GM12878 (cell line): ENCODE measurements at regions not wholly inside any gene's neighbourhood (a gene's known extent, or its start where the extent isn't known, plus 50 kb on each side); places are given as distances from the start of the nearest gene placed in this dataset.
A peak's percentile ranks its signal among the peaks of the same experiment; 100 is the strongest.

ENCODE experiments used
- ATAC-seq: fragments of 200-7000 bp; cut with Tn5 transposase; 3 replicates; pipeline ENCODE4 v1.9.1; 2020; ENCODE audit warnings: mild to moderate bottlenecking, moderate library complexity
- BruUV-seq: library from RNA; stranded (reverse); fragments of 400-500 nt; replicated peaks from 2 replicates; lab custom pipeline; 2021; lab: Mats Ljungman, UMichigan
- CTCF ChIA-PET: fragments of 300-600 bp; sonication (Branson Sonifier 250); formaldehyde crosslinking; extraction: SDS; loops from one replicate; lab custom pipeline; 2021; ENCODE audit warnings: inconsistent platforms; lab: Yijun Ruan, JAX
- POLR2A ChIA-PET: fragments of 350-600 bp; formaldehyde crosslinking; extraction: SDS; loops from one replicate; lab custom pipeline; 2021; ENCODE audit warnings: inconsistent platforms; lab: Charles Lee
- RAD21 ChIA-PET: fragments of 300-600 bp; sonication (Branson Sonifier 250); formaldehyde crosslinking; loops from one replicate; lab custom pipeline; 2023; ENCODE audit warnings: antibody characterized with exemption; ENCODE audit not compliant: unreplicated experiment; lab: Charles Lee
- SMC1A ChIA-PET: fragments of 300-600 bp; sonication (Branson Sonifier 250); formaldehyde crosslinking; loops from one replicate; lab custom pipeline; 2023; ENCODE audit not compliant: unreplicated experiment, uncharacterized antibody; lab: Charles Lee
- DNase-seq: peaks from one replicate; pipeline ENCODE4 v3.0.0-alpha.2; 2011; ENCODE audit warnings: low read depth, low spot score
- FAIRE-seq: peaks from 3 replicates; lab custom pipeline; 2011; peaks lifted over from hg19 to GRCh38; lab: Jason Lieb, UNC
- H2AFZ ChIP-seq: 2 replicates; pipeline ENCODE4 v1.6.0; 2011; ENCODE audit warnings: low read depth, low read length, control low read depth; ENCODE audit not compliant: control insufficient read depth
- H3K27ac ChIP-seq: 2 replicates; pipeline ENCODE4 v1.5.1; 2011; ENCODE audit warnings: control low read depth; ENCODE audit not compliant: control insufficient read depth, insufficient read depth
- H3K27me3 ChIP-seq, 2 experiments: replicated peaks in 1 of 2; 2 replicates each; pipeline versions ENCODE4 v1.6.0 to v1.6.1; 2011; ENCODE audit warnings: low read length in 1 of 2; ENCODE audit not compliant: control insufficient read depth in 2 of 2, insufficient read depth in 2 of 2
- H3K36me3 ChIP-seq, 2 experiments: 2 replicates each; pipeline ENCODE4 v1.5.1; 2011; ENCODE audit warnings: low read length in 1 of 2; ENCODE audit not compliant: control insufficient read depth in 2 of 2, insufficient read depth in 2 of 2
- H3K4me1 ChIP-seq: 2 replicates; pipeline ENCODE4 v1.6.1; 2011; ENCODE audit warnings: mild to moderate bottlenecking, low read length, moderate library complexity, mixed read lengths; ENCODE audit not compliant: control insufficient read depth, insufficient read depth
- H3K4me2 ChIP-seq: 2 replicates; pipeline ENCODE4 v1.6.0; 2011; ENCODE audit warnings: control low read depth; ENCODE audit not compliant: control insufficient read depth, insufficient read depth
- H3K4me3 ChIP-seq: fragments of 200-600 bp; sonication (generic); 2 replicates; pipeline ENCODE4 v1.5.1; 2016
- H3K79me2 ChIP-seq: 2 replicates; pipeline ENCODE4 v1.6.0; 2011; ENCODE audit warnings: low read length; ENCODE audit not compliant: control insufficient read depth, insufficient read depth
- H3K9ac ChIP-seq: 2 replicates; pipeline ENCODE4 v1.8.0; 2011; ENCODE audit warnings: low read length, control low read depth, mixed read lengths; ENCODE audit not compliant: control insufficient read depth, insufficient read depth
- H3K9me3 ChIP-seq: replicated peaks from 3 replicates; pipeline ENCODE4 v1.5.1; 2011; ENCODE audit warnings: mild to moderate bottlenecking, low read length; ENCODE audit not compliant: control insufficient read depth, insufficient read depth
- H4K20me1 ChIP-seq: 2 replicates; pipeline ENCODE4 v1.6.0; 2011; ENCODE audit not compliant: control insufficient read depth, insufficient read depth
- ATF7 ChIP-seq: fragments of 450-650 bp; IDR thresholded peaks from 2 replicates; pipeline ENCODE4 v1.6.1; 2016; ENCODE audit warnings: low read depth, mild to moderate bottlenecking
- CHD2 ChIP-seq: IDR thresholded peaks from 2 replicates; pipeline ENCODE4 v1.6.1; 2011; ENCODE audit warnings: low read depth, low read length, improper control_type of control experiment, borderline replicate concordance
- CREB1 ChIP-seq: IDR thresholded peaks from 2 replicates; pipeline ENCODE4 v1.6.1; 2012; ENCODE audit warnings: low read depth, mild to moderate bottlenecking, inconsistent platforms
- EGR1 ChIP-seq, 2 experiments: IDR thresholded peaks; 1 replicate in 1 of 2; 2 replicates in 1 of 2; pipeline ENCODE4 v1.6.1; 2011 to 2012; ENCODE audit warnings: low read depth in 2 of 2, low read length in 2 of 2, borderline replicate concordance in 1 of 2, mild to moderate bottlenecking in 1 of 2, moderate library complexity in 1 of 2
- MTA2 ChIP-seq: fragments of 450-650 bp; IDR thresholded peaks from 2 replicates; pipeline ENCODE4 v1.6.1; 2016; ENCODE audit warnings: low read depth, mild to moderate bottlenecking, moderate library complexity
- MYC ChIP-seq: IDR thresholded peaks from 2 replicates; pipeline ENCODE4 v1.6.1; 2011; ENCODE audit warnings: mild to moderate bottlenecking, low read length, moderate library complexity, inconsistent platforms; ENCODE audit not compliant: insufficient read depth, insufficient replicate concordance, insufficient read length, severe bottlenecking
- SIN3A ChIP-seq: IDR thresholded peaks from 2 replicates; pipeline ENCODE4 v1.6.1; 2012; ENCODE audit warnings: low read depth, low read length, improper control_type of control experiment
- SPI1 ChIP-seq: IDR thresholded peaks from 2 replicates; pipeline ENCODE4 v1.6.1; 2011; ENCODE audit warnings: low read depth, mild to moderate bottlenecking, low read length, moderate library complexity, borderline replicate concordance; ENCODE audit not compliant: insufficient read depth
- TCF7 ChIP-seq: IDR thresholded peaks from 2 replicates; pipeline ENCODE4 v1.6.1; 2014; ENCODE audit warnings: antibody characterized with exemption, borderline replicate concordance
- ZNF217 ChIP-seq: fragments of 450-650 bp; IDR thresholded peaks from 2 replicates; pipeline ENCODE4 v1.6.1; 2017; ENCODE audit warnings: antibody characterized with exemption, mild to moderate bottlenecking
- WGBS: methylation state at CpG from one replicate; pipeline ENCODE4 v1.1.6; 2016; ENCODE audit warnings: low lambda C conversion rate; ENCODE audit not compliant: insufficient replicate concordance, insufficient coverage; ENCODE audit errors: missing lambda C conversion rate; 5-methylcytosine and 5-hydroxymethylcytosine counted together
- in situ Hi-C: fragments of 300-500 bp; cut with MboI; formaldehyde crosslinking; loops from 9 replicates; pipeline ENCODE4 v1.14.3; 2018; ENCODE audit warnings: mixed read lengths
- intact Hi-C: fragments of 100-400 bp; cut with micrococcal nuclease; formaldehyde crosslinking; loops from one replicate; pipeline ENCODE4 v1.14.2; 2022; ENCODE audit not compliant: unreplicated experiment
- TF ChIP-seq, protein P1 (sequence below): fragments of 450-650 bp; IDR thresholded peaks from 2 replicates; pipeline ENCODE4 v1.6.1; 2016; ENCODE audit warnings: mild to moderate bottlenecking
- TF ChIP-seq, protein P2 (sequence below): fragments of 450-650 bp; IDR thresholded peaks from 2 replicates; pipeline ENCODE4 v1.6.1; 2014; ENCODE audit warnings: mild to moderate bottlenecking
- TF ChIP-seq, protein P3 (sequence below): fragments of 450-650 bp; formaldehyde crosslinking; IDR thresholded peaks from 2 replicates; pipeline ENCODE4 v1.4.0; 2022; ENCODE audit warnings: mild to moderate bottlenecking, moderate library complexity

DNA sequence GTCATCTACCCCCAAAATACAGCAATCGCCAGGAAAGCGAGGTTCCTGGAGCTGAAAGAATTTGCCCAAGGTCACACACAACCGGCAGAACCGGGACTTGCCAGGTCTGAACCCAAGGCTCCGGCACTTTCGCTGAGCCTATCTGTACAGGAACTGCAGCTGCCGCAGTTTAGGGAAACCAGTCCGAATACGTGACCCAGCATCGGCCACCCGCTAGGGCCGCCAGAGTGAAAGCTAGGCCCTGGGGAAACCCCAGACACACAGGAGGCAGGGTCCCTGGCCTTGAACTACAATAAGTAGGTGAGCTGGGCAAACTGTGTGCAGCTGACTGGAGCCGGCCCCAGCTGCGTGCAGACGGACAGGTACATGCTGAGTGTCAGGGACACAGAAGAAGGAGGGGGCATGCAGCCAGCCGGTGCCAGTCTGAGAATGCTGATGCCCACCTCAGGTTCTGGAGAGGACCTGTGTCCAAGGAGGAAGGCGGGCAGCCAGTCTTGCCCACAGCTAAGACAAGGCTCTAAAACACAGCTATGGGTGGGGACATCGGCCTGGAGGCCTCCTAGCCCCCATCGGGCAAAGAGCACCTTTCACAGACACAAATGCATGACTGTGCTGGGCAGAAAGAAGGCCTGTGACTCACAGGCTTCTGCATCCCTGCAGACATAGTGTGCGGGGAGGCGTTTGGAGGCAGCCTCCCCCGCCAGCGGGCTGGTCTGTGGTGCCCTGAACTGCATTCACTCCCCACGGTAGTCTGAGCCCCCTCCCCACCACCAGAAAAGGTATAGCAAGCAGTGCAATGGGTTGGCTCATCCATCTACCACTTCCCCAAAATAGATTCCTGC, 107.4 kb upstream of the ID2 start:
- Histone ChIP-seq H3K9me3 (no peaks in the 10 kb centered on the region), H2AFZ (peak overlapping the region; percentile 7; the same call in 1 of the 2 replicates), H3K4me3 (peak overlapping the region; percentile 52; the same call in 1 of the 2 replicates), H3K79me2 (no peaks in the 10 kb centered on the region), H3K36me3 (no peaks in the 10 kb centered on the region), H3K4me2 (peak overlapping the region; percentile 72), H3K27ac (peak overlapping the region; percentile 51), H4K20me1 (no peaks in the 10 kb centered on the region), H3K27me3 (no peaks in the 10 kb centered on the region), H3K9ac (peak overlapping the region; percentile 61), H3K4me1 (peaks cover 46% of the 10 kb centered on the region)
- 22% methylated on average over 24 of the region's 24 CpGs for WGBS
- in situ Hi-C loops (no loop called here), intact Hi-C loops (loop anchor here (1.0 to 5.0 kb wide), 3 partner anchors 31 to 107 kb away; no protein-coding TSS in a partner anchor)
- FAIRE-seq (peak; percentile 92), DNase-seq (no peak), ATAC-seq (peak; percentile 77)
- ChIA-PET SMC1A (interaction anchor here (0.7 to 6.3 kb wide), 31 partner anchors 9 to 260 kb away, joined by 3 to 67 read pairs (median 5); partner anchors contain the start of gene ID2), POLR2A (interaction anchor here (0.8 to 5.9 kb wide), 19 partner anchors 8 to 154 kb away, joined by 3 to 73 read pairs (median 6); partner anchors contain the start of gene ID2), CTCF (interaction anchor here (0.6 to 4.8 kb wide), 18 partner anchors 11 to 1441 kb away, joined by 3 to 24 read pairs (median 3); partner anchors contain the start of gene ID2), RAD21 (interaction anchor here (0.7 to 6.8 kb wide), 29 partner anchors 10 to 344 kb away, joined by 3 to 97 read pairs (median 6); partner anchors contain the start of gene ID2)
- BruUV-seq: TSS peak; percentile 53
- TF ChIP-seq ZNF217 (no peak), CREB1 (0 out of 2 replicates have a peak, but pooled peaks have one; percentile 9), SPI1 (peak; percentile 64; the same call in 1 of the 2 replicates), TCF7 (no peak), MTA2 (0 out of 2 replicates have a peak, but pooled peaks have one; percentile 26), MYC (no peak), ATF7 (no peak), SIN3A (no peak), EGR1 (IDR thresholded peaks at IDR 0.05; ENCODE audit: borderline replicate concordance in 1 of 2, low read depth in 2 of 2, low read length in 2 of 2) (no peak), CHD2 (no peak)
- TF ChIP-seq, protein P1, sequence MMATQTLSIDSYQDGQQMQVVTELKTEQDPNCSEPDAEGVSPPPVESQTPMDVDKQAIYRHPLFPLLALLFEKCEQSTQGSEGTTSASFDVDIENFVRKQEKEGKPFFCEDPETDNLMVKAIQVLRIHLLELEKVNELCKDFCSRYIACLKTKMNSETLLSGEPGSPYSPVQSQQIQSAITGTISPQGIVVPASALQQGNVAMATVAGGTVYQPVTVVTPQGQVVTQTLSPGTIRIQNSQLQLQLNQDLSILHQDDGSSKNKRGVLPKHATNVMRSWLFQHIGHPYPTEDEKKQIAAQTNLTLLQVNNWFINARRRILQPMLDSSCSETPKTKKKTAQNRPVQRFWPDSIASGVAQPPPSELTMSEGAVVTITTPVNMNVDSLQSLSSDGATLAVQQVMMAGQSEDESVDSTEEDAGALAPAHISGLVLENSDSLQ: no peak
- TF ChIP-seq, protein P2, sequence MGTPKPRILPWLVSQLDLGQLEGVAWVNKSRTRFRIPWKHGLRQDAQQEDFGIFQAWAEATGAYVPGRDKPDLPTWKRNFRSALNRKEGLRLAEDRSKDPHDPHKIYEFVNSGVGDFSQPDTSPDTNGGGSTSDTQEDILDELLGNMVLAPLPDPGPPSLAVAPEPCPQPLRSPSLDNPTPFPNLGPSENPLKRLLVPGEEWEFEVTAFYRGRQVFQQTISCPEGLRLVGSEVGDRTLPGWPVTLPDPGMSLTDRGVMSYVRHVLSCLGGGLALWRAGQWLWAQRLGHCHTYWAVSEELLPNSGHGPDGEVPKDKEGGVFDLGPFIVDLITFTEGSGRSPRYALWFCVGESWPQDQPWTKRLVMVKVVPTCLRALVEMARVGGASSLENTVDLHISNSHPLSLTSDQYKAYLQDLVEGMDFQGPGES: no peak
- TF ChIP-seq, protein P3, sequence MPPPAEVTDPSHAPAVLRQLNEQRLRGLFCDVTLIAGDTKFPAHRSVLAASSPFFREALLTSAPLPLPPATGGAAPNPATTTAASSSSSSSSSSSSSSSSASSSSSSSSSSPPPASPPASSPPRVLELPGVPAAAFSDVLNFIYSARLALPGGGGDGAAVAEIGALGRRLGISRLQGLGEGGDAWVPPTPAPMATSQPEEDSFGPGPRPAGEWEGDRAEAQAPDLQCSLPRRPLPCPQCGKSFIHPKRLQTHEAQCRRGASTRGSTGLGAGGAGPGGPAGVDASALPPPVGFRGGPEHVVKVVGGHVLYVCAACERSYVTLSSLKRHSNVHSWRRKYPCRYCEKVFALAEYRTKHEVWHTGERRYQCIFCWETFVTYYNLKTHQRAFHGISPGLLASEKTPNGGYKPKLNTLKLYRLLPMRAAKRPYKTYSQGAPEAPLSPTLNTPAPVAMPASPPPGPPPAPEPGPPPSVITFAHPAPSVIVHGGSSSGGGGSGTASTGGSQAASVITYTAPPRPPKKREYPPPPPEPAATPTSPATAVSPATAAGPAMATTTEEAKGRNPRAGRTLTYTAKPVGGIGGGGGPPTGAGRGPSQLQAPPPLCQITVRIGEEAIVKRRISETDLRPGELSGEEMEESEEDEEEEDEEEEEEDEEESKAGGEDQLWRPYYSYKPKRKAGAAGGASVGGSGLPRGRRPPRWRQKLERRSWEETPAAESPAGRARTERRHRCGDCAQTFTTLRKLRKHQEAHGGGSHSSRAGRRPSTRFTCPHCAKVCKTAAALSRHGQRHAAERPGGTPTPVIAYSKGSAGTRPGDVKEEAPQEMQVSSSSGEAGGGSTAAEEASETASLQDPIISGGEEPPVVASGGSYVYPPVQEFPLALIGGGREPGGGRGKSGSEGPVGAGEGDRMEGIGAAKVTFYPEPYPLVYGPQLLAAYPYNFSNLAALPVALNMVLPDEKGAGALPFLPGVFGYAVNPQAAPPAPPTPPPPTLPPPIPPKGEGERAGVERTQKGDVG (CRISPR knock-in tag): no peak
